Neuronal stem cell (in vitro differentiated cells): ENCODE measurements at regions not wholly inside any gene's neighbourhood (a gene's known extent, or its start where the extent isn't known, plus 50 kb on each side); places are given as distances from the start of the nearest gene placed in this dataset.

Experiments
- DNase-seq: peaks from one replicate; pipeline ENCODE4 v3.0.0-alpha.2; 2013; ENCODE audit warnings: low spot score
- H2AFZ ChIP-seq: one replicate; pipeline ENCODE4 v1.6.1; 2013; ENCODE audit warnings: mild to moderate bottlenecking, low read length, inconsistent platforms
- H2AK5ac ChIP-seq: 2 replicates; pipeline ENCODE4 v1.6.1; 2013; ENCODE audit warnings: low read depth, mild to moderate bottlenecking, inconsistent platforms, low read length, moderate library complexity, mixed read lengths
- H2BK120ac ChIP-seq: 2 replicates; pipeline ENCODE4 v1.6.1; 2013; ENCODE audit warnings: low read depth, mild to moderate bottlenecking, inconsistent platforms, low read length, moderate library complexity, mixed read lengths
- H2BK12ac ChIP-seq: one replicate; pipeline ENCODE4 v1.6.1; 2013; ENCODE audit warnings: low read length, inconsistent platforms
- H2BK15ac ChIP-seq: 2 replicates; pipeline ENCODE4 v1.6.1; 2013; ENCODE audit warnings: mild to moderate bottlenecking, low read length, inconsistent platforms, mixed read lengths
- H2BK5ac ChIP-seq: one replicate; pipeline ENCODE4 v1.6.1; 2013; ENCODE audit warnings: inconsistent platforms, mild to moderate bottlenecking, low read length, moderate library complexity
- H3K14ac ChIP-seq: one replicate; pipeline ENCODE4 v1.6.1; 2013; ENCODE audit warnings: low read length, inconsistent platforms
- H3K18ac ChIP-seq: 2 replicates; pipeline ENCODE4 v1.6.1; 2013; ENCODE audit warnings: low read length, inconsistent platforms
- H3K23ac ChIP-seq: 2 replicates; pipeline ENCODE4 v1.6.1; 2013; ENCODE audit warnings: low read depth, mild to moderate bottlenecking, mixed read lengths, low read length, inconsistent platforms; ENCODE audit not compliant: poor library complexity
- H3K27ac ChIP-seq: replicated peaks from 3 replicates; pipeline ENCODE4 v1.5.1; 2013; ENCODE audit warnings: low read length, inconsistent platforms
- H3K27me3 ChIP-seq, 3 experiments: 2 replicates each; pipeline ENCODE4 v1.6.1; 2013; ENCODE audit warnings: low read length in 3 of 3, mild to moderate bottlenecking in 2 of 3, inconsistent platforms in 1 of 3, low read depth in 1 of 3, mixed read lengths in 1 of 3, moderate library complexity in 1 of 3; ENCODE audit not compliant: control insufficient read depth in 3 of 3, insufficient read depth in 3 of 3
- H3K36me3 ChIP-seq, 2 donors: replicated peaks in 1 of 2; 2 replicates each; pipeline ENCODE4 v1.6.1; 2013; ENCODE audit warnings: low read length in 2 of 2; ENCODE audit not compliant: control insufficient read depth in 2 of 2, insufficient read depth in 2 of 2
- H3K4ac ChIP-seq: 2 replicates; pipeline ENCODE4 v1.6.1; 2013; ENCODE audit warnings: inconsistent platforms, mild to moderate bottlenecking, low read length, moderate library complexity
- H3K4me1 ChIP-seq, 2 donors: 1 replicate in 1 of 2; 2 replicates in 1 of 2; pipeline ENCODE4 v1.6.1; 2013; ENCODE audit warnings: low read length in 2 of 2, low read depth in 1 of 2; ENCODE audit not compliant: control insufficient read depth in 2 of 2, insufficient read depth in 1 of 2
- H3K4me2 ChIP-seq: one replicate; pipeline ENCODE4 v1.6.1; 2013; ENCODE audit warnings: mild to moderate bottlenecking, low read length, inconsistent platforms; ENCODE audit not compliant: insufficient read depth, poor library complexity, severe bottlenecking
- H3K4me3 ChIP-seq, 2 donors: 2 replicates each; pipeline ENCODE4 v1.5.1; 2013; ENCODE audit warnings: low read length in 2 of 2, mild to moderate bottlenecking in 2 of 2, inconsistent platforms in 1 of 2, moderate library complexity in 1 of 2
- H3K79me1 ChIP-seq: one replicate; pipeline ENCODE4 v1.6.1; 2013; ENCODE audit warnings: low read depth, mild to moderate bottlenecking, inconsistent platforms, low read length, moderate library complexity
- H3K9ac ChIP-seq: one replicate; pipeline ENCODE4 v1.6.1; 2013; ENCODE audit warnings: mild to moderate bottlenecking, low read depth, low read length, inconsistent platforms; ENCODE audit not compliant: poor library complexity
- H3K9me3 ChIP-seq, 2 donors: replicated peaks in 1 of 2; 2 replicates each; pipeline versions ENCODE3 to v1.6.1; 2013; ENCODE audit warnings: low read length in 2 of 2, mild to moderate bottlenecking in 2 of 2, inconsistent platforms in 1 of 2, low read depth in 1 of 2, mixed read lengths in 1 of 2, moderate library complexity in 1 of 2; ENCODE audit not compliant: control insufficient read depth in 2 of 2, insufficient read depth in 1 of 2
- H4K8ac ChIP-seq: one replicate; pipeline ENCODE4 v1.6.1; 2013; ENCODE audit warnings: low read depth, mild to moderate bottlenecking, inconsistent platforms, low read length, moderate library complexity
- H4K91ac ChIP-seq: one replicate; pipeline ENCODE4 v1.6.1; 2013; ENCODE audit warnings: low read length, low read depth, mild to moderate bottlenecking, inconsistent platforms; ENCODE audit not compliant: poor library complexity
- WGBS, 2 donors: extraction: QIAGEN DNeasy Blood & Tissue Kit; methylation state at CpG; one replicate each; pipeline ENCODE4 v1.1.7; 2013; ENCODE audit warnings: missing lambda C conversion rate in 2 of 2, mixed read lengths in 1 of 2; ENCODE audit not compliant: insufficient read length in 2 of 2, insufficient replicate concordance in 1 of 2; ENCODE audit errors: extremely low coverage in 2 of 2; 5-methylcytosine and 5-hydroxymethylcytosine counted together

DNA sequence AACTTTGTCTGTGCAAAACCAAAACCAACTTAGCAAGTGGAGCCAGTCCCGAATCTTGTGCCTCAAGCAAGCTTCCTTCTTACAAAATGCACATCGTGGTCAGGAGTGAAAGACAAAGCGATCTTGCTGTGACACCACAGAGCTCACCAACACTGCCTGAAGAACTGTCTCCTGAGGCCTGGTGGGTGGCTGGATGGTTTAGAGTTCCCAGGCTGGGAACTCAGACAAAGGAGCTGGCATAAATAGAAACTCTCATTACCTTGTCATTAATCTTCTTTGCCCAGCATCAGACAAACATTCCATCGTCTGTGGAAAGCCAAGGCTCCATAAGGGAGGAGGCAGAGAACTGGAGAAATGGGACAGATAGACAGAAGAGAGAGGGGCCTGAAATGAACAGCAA, 144.8 kb downstream of the KCNA5 start:
- Histone ChIP-seq H3K23ac (no peak overlapping the region), H2BK5ac (no peak overlapping the region), H3K4me1 (no peaks in the 10 kb centered on the region), H4K91ac (no peak overlapping the region), H3K27me3 (no peaks in the 10 kb centered on the region), H3K9ac (no peak overlapping the region), H3K27ac (no peak overlapping the region), H3K4me2 (no peak overlapping the region), H3K9me3 (no peaks in the 10 kb centered on the region), H2AFZ (no peak overlapping the region), H2BK12ac (no peak overlapping the region), H3K14ac (no peak overlapping the region), H2BK15ac (no peak overlapping the region), H4K8ac (no peak overlapping the region), H2BK120ac (no peak overlapping the region), H3K18ac (no peak overlapping the region), H3K4ac (no peak overlapping the region), H3K4me3 (no peak overlapping the region), H3K36me3 (no peaks in the 10 kb centered on the region), H2AK5ac (no peak overlapping the region), H3K79me1 (no peaks in the 10 kb centered on the region)
- no peak for DNase-seq
- WGBS, 2 donors = no CpG with 5 or more reads among the region's 4 CpGs

DNA sequence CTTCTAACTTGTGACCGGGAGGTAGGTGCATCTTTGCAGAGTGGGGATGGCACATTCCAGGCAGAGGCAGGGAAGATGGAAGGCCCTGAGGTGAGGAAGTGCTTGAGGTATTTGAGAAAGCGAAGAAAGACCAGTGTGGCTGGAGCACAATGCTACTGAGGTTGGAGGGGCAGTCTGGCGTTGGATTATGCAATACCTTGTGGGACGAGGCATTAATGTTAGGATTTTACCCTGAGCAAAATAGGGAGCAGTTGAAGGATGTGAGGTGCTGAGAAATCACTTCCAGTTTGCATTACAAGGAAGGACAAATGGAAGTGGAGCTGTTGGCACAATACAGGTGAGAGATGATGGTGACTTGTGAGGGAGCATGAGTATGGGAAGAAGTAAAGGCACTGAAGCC, 145.5 kb downstream of the KCNA5 start:
- no peak overlapping the region for H3K9ac ChIP-seq
- no peak for DNase-seq
- no peak overlapping the region for H3K4me2 ChIP-seq
- no peak overlapping the region for H2AFZ ChIP-seq
- no peak overlapping the region for H2BK5ac ChIP-seq
- H2BK12ac ChIP-seq = no peak overlapping the region
- no peak overlapping the region for H4K8ac ChIP-seq
- no peaks in the 10 kb centered on the region for H3K9me3 ChIP-seq
- H2BK15ac ChIP-seq = no peak overlapping the region
- H3K4ac ChIP-seq = no peak overlapping the region
- H3K36me3 ChIP-seq = no peaks in the 10 kb centered on the region
- no peaks in the 10 kb centered on the region for H3K79me1 ChIP-seq
- no CpG with 5 or more reads among the region's 4 CpGs for WGBS, 2 donors
- H3K4me1 ChIP-seq = no peaks in the 10 kb centered on the region
- no peak overlapping the region for H3K4me3 ChIP-seq
- no peak overlapping the region for H3K27ac ChIP-seq
- H3K14ac ChIP-seq = no peak overlapping the region
- H3K23ac ChIP-seq = no peak overlapping the region
- H2AK5ac ChIP-seq = no peak overlapping the region
- H3K18ac ChIP-seq = no peak overlapping the region
- H4K91ac ChIP-seq = no peak overlapping the region
- no peak overlapping the region for H2BK120ac ChIP-seq
- H3K27me3 ChIP-seq = no peaks in the 10 kb centered on the region

DNA sequence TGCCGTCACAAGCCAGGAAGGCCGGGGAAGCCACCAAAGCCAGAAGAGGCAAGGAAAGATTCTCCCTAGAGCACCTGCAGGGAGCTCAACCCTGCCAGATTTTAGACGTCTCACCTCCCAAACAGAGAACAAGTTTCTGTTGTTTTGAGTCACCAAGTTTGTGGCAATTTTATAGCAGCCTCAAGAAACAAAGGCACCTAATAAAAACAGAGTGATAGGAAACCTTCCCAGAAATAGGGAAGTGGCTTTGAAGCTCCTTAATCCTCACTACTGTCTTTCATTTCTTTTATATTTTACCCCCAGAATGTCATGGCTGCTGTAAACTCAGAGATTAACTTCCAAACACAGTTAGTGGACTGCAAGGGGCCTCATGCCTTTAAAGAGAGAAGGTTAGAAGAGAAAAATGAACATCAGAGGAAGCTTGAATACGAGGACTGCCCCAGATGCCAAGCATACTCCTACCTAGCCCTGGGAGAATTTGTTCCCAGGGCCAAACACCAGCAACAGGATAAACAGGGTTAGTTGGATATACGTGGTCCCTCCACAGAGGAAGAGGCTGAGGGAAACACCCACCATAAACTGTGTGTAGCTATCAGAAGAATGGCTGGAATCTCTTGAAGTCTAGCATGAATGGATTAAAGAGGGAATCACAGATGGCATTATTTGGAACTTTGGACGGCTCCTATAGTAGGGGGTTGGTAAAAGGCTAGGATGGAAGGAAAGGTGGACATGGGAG, 148.3 kb downstream of the KCNA5 start:
- Histone ChIP-seq H3K27ac (no peak overlapping the region), H2BK5ac (no peak overlapping the region), H2AK5ac (no peak overlapping the region), H3K27me3 (no peaks in the 10 kb centered on the region), H3K4ac (no peak overlapping the region), H3K9ac (no peak overlapping the region), H2BK120ac (no peak overlapping the region), H4K8ac (no peak overlapping the region), H3K4me3 (no peak overlapping the region), H3K79me1 (no peaks in the 10 kb centered on the region), H4K91ac (no peak overlapping the region), H2BK15ac (no peak overlapping the region), H2BK12ac (no peak overlapping the region), H3K23ac (no peak overlapping the region), H2AFZ (no peak overlapping the region), H3K4me2 (no peak overlapping the region), H3K4me1 (no peaks in the 10 kb centered on the region), H3K36me3 (no peaks in the 10 kb centered on the region), H3K9me3 (no peaks in the 10 kb centered on the region), H3K18ac (no peak overlapping the region), H3K14ac (no peak overlapping the region)
- no peak for DNase-seq
- WGBS, 2 donors = no CpG with 5 or more reads among the region's 6 CpGs

DNA sequence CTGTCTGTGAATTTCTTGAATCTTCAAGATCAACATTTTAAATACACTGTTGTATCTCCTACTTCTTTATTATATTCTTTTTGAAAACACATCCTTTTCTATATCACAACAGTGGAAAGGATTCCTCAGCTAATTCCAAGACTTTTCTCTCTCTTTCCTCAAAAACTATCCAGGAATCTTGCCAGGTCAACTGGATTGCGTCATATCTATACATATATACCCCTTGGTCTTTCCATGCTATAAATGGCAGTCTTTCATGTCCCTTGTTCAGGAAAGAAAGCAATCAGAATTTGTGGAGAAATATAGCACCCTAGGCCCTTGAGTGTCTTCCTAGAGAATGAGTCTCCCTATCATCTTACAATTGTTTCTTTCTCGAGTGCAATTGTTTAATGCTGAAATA, 149.0 kb downstream of the KCNA5 start:
- no peak for DNase-seq
- Histone ChIP-seq H3K79me1 (no peaks in the 10 kb centered on the region), H3K9me3 (no peaks in the 10 kb centered on the region), H4K8ac (no peak overlapping the region), H3K18ac (no peak overlapping the region), H2AK5ac (no peak overlapping the region), H3K4me3 (no peak overlapping the region), H3K23ac (no peak overlapping the region), H3K36me3 (no peaks in the 10 kb centered on the region), H2BK12ac (no peak overlapping the region), H3K9ac (no peak overlapping the region), H3K14ac (no peak overlapping the region), H3K4me1 (no peaks in the 10 kb centered on the region), H2BK5ac (no peak overlapping the region), H3K4me2 (no peak overlapping the region), H4K91ac (no peak overlapping the region), H2AFZ (no peak overlapping the region), H3K27me3 (no peaks in the 10 kb centered on the region), H2BK120ac (no peak overlapping the region), H3K27ac (no peak overlapping the region), H2BK15ac (no peak overlapping the region), H3K4ac (no peak overlapping the region)
- WGBS, 2 donors = no CpG with 5 or more reads among the region's 2 CpGs
